HepG2 (cell line): ENCODE measurements at regions not wholly inside any gene's neighbourhood (a gene's known extent, or its start where the extent isn't known, plus 50 kb on each side); places are given as distances from the start of the nearest gene placed in this dataset.

ENCODE experiments used
- ATAC-seq: fragments of 200-7000 bp; cut with Tn5 transposase; 3 replicates; pipeline ENCODE4 v1.9.1; 2020; ENCODE audit warnings: mild to moderate bottlenecking, moderate library complexity
- BruUV-seq: library from RNA; stranded (reverse); fragments of 400-500 nt; replicated peaks from 2 replicates; lab custom pipeline; 2021; lab: Mats Ljungman, UMichigan
- CTCF ChIA-PET: fragments of 300-600 bp; formaldehyde crosslinking; extraction: SDS; loops from one replicate; lab custom pipeline; 2021; ENCODE audit warnings: low total read pairs, inconsistent platforms, low intra/inter-chr PET ratio; lab: Yijun Ruan, JAX
- POLR2A ChIA-PET: fragments of 350-600 bp; sonication (Branson Sonifier 250); formaldehyde crosslinking; loops from one replicate; lab custom pipeline; 2020; ENCODE audit warnings: antibody characterized with exemption, inconsistent platforms; lab: Yijun Ruan, JAX
- DNase-seq: peaks from one replicate; pipeline ENCODE4 v3.0.0-alpha.2; 2015; ENCODE audit warnings: low spot score
- FAIRE-seq: peaks from 3 replicates; lab custom pipeline; 2011; peaks lifted over from hg19 to GRCh38; lab: Jason Lieb, UNC
- H2AFZ ChIP-seq: one replicate; pipeline ENCODE4 v1.6.1; 2011; ENCODE audit warnings: low read length, inconsistent platforms
- H3K27ac ChIP-seq: fragments of 300-600 bp; 3 replicates; pipeline ENCODE4 v1.8.0; 2011; ENCODE audit warnings: mixed run types, mild to moderate bottlenecking, mixed read lengths, low read length, inconsistent platforms; ENCODE audit not compliant: insufficient read depth; ENCODE audit errors: extremely low read length
- H3K27me3 ChIP-seq, 2 experiments: fragments of 200-600 bp in 1 of 2; 2 replicates in 1 of 2; 3 replicates in 1 of 2; pipeline versions ENCODE4 v1.6.0 to v1.8.0; 2011; ENCODE audit warnings: low read length in 2 of 2, mild to moderate bottlenecking in 2 of 2, moderate library complexity in 2 of 2, inconsistent platforms in 1 of 2; ENCODE audit not compliant: insufficient read depth in 2 of 2, control insufficient read depth in 1 of 2
- H3K36me3 ChIP-seq, 2 experiments: fragments of 200-600 bp in 1 of 2; replicated peaks in 1 of 2; 2 replicates in 1 of 2; 3 replicates in 1 of 2; pipeline versions ENCODE4 v1.5.1 to v1.8.0; 2011; ENCODE audit warnings: low read length in 2 of 2, inconsistent platforms in 1 of 2; ENCODE audit not compliant: insufficient read depth in 2 of 2, control insufficient read depth in 1 of 2
- H3K4me1 ChIP-seq: 2 replicates; pipeline ENCODE4 v1.5.1; 2012; ENCODE audit warnings: low read length, inconsistent platforms; ENCODE audit not compliant: insufficient read depth
- H3K4me2 ChIP-seq: 2 replicates; pipeline ENCODE4 v1.6.0; 2011; ENCODE audit warnings: low read depth, low read length, inconsistent platforms
- H3K4me3 ChIP-seq, 3 experiments: fragments of 200-600 bp in 1 of 3; sonication (generic), shearing (Covaris generic) in 1 of 3; replicated peaks in 1 of 3; 2 replicates each; pipeline ENCODE4 v1.5.1; 2011 to 2016; ENCODE audit warnings: low read length in 3 of 3, inconsistent platforms in 2 of 3, low read depth in 2 of 3, mild to moderate bottlenecking in 2 of 3, control low read depth in 1 of 3, mixed read lengths in 1 of 3; ENCODE audit not compliant: insufficient read depth in 1 of 3
- H3K79me2 ChIP-seq: one replicate; pipeline ENCODE4 v1.6.1; 2011; ENCODE audit warnings: low read length, inconsistent platforms; ENCODE audit not compliant: insufficient read depth
- H3K9ac ChIP-seq: 2 replicates; pipeline ENCODE4 v1.6.0; 2011; ENCODE audit warnings: mild to moderate bottlenecking, low read depth, low read length, inconsistent platforms; ENCODE audit not compliant: insufficient read depth
- H3K9me3 ChIP-seq: 2 replicates; pipeline ENCODE4 v1.5.1; 2012; ENCODE audit warnings: mild to moderate bottlenecking, low read length
- H4K20me1 ChIP-seq: 2 replicates; pipeline ENCODE4 v1.6.0; 2011; ENCODE audit warnings: inconsistent platforms, mild to moderate bottlenecking, low read length, moderate library complexity; ENCODE audit not compliant: insufficient read depth
- AHR ChIP-seq: IDR thresholded peaks from 2 replicates; pipeline ENCODE4 v1.6.1; 2018; ENCODE audit warnings: missing genetic modification reagents, missing compliant biosample characterization
- DNMT3B ChIP-seq: conservative IDR thresholded peaks from 2 replicates; pipeline ENCODE4 v1.6.1; 2016; ENCODE audit warnings: missing biosample characterization, control low read depth
- ELF1 ChIP-seq: sonication (generic); formaldehyde crosslinking; IDR thresholded peaks from 2 replicates; pipeline ENCODE4 v1.4.0; 2020; ENCODE audit warnings: missing genetic modification reagents
- PHF5A ChIP-seq: IDR thresholded peaks from one replicate; pipeline ENCODE4 v1.6.1; 2018; ENCODE audit warnings: low read depth, missing genetic modification reagents; ENCODE audit not compliant: unreplicated experiment
- RFXAP ChIP-seq: sonication (generic); formaldehyde crosslinking; IDR thresholded peaks from 2 replicates; pipeline ENCODE4 v1.4.0; 2020; ENCODE audit warnings: missing genetic modification reagents, borderline replicate concordance
- RORA ChIP-seq: sonication (generic); formaldehyde crosslinking; IDR thresholded peaks from 2 replicates; pipeline ENCODE4 v1.5.0; 2020; ENCODE audit warnings: mild to moderate bottlenecking, missing genetic modification reagents, moderate library complexity
- SP5 ChIP-seq: IDR thresholded peaks from 2 replicates; pipeline ENCODE4 v1.6.1; 2016; ENCODE audit warnings: low read depth, borderline replicate concordance
- THAP11 ChIP-seq: IDR thresholded peaks from 2 replicates; pipeline ENCODE4 v1.6.1; 2016; ENCODE audit warnings: missing biosample characterization, missing genetic modification reagents
- ZFYVE20 ChIP-seq: sonication (generic); formaldehyde crosslinking; IDR thresholded peaks from 2 replicates; pipeline ENCODE4 v1.8.0; 2023; ENCODE audit warnings: low read depth, mild to moderate bottlenecking, moderate library complexity, missing genetic modification reagents, borderline replicate concordance
- ZNF564 ChIP-seq: sonication (generic); formaldehyde crosslinking; IDR thresholded peaks from 2 replicates; pipeline ENCODE4 v1.8.1; 2023; ENCODE audit warnings: mild to moderate bottlenecking, missing genetic modification reagents
- ZNF567 ChIP-seq: sonication (generic); formaldehyde crosslinking; IDR thresholded peaks from 2 replicates; pipeline ENCODE4 v1.8.1; 2023; ENCODE audit warnings: mild to moderate bottlenecking, missing genetic modification reagents, borderline replicate concordance
- ZSCAN29 ChIP-seq: sonication (generic); formaldehyde crosslinking; conservative IDR thresholded peaks from 2 replicates; pipeline ENCODE4 v1.4.0; 2020; ENCODE audit warnings: mild to moderate bottlenecking, missing genetic modification reagents
- WGBS: methylation state at CpG from one replicate; pipeline ENCODE4 v1.1.6; 2017; ENCODE audit warnings: low lambda C conversion rate; 5-methylcytosine and 5-hydroxymethylcytosine counted together
- in situ Hi-C: cut with HindIII; loops from 2 replicates; pipeline ENCODE4 v1.10.0; 2017; ENCODE audit warnings: low pct_unique_long_range_greater_than_20kb; ENCODE audit not compliant: extremely low pct_ligation_motif_present
- intact Hi-C: fragments of 100-400 bp; cut with micrococcal nuclease; formaldehyde crosslinking; loops from one replicate; pipeline ENCODE4 v1.10.0; 2022; ENCODE audit not compliant: unreplicated experiment
- TF ChIP-seq, protein P1 (sequence below): sonication (generic); formaldehyde crosslinking; IDR thresholded peaks from 2 replicates; pipeline ENCODE4 v1.8.0; 2022; ENCODE audit warnings: missing genetic modification reagents, low read depth, mild to moderate bottlenecking, borderline replicate concordance
- TF ChIP-seq, protein P2 (sequence below): sonication (generic); formaldehyde crosslinking; IDR thresholded peaks from 2 replicates; pipeline ENCODE4 v1.4.0; 2020; ENCODE audit warnings: mild to moderate bottlenecking, missing genetic modification reagents
- TF ChIP-seq, protein P3 (sequence below): sonication (generic); formaldehyde crosslinking; IDR thresholded peaks from 2 replicates; pipeline ENCODE4 v1.9.0; 2021; ENCODE audit warnings: missing genetic modification reagents, borderline replicate concordance
- TF ChIP-seq, protein P4 (sequence below): sonication (generic); IDR thresholded peaks from 2 replicates; pipeline ENCODE4 v1.6.1; 2016; ENCODE audit warnings: low read depth, borderline replicate concordance

DNA sequence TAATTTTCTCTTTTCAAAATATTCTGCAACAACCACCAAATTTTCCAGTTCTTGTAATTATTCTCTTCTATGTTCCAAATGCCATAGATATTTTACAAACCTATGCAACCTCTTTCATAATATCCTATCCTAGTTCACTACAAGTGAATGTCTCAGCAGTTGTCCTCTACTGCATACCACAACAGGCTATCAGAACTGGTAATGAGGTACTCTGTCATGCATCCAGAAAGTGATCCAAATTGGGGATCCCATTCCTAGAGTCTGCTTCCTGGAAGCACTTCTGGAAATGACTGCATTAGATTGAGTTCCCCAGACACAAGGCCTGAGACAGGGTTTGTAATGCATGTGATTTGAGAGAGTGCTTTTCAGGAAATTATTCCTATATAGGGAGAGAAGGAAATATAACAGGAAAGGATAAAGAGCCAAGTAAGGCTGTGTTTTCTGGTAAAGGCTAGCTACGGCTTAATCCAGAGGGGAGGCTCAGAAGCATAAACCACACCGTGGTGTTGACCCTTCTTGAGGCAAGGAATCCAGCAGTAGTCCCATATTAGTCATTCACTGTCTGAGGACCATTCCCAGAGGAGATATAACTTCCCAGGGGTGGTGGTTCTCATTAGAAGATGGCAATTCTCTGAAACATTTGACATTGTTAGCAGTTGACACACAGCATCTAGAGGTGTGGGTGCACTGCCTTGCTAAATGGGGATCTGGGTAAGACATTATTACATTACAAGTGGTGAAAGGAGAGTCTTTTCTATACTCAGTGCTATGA lies 80.3 kb upstream of the FST start (continued):
- no peak for TF ChIP-seq ZNF567
- TF ChIP-seq, protein P1, sequence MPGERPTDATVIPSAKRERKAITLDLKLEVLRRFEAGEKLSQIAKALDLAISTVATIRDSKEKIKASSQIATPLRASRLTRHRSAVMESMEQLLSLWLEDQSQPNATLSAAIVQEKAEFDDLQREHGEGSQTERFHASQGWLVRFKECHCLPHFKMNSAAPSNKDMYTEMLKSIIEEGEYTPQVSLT (CRISPR knock-in tag): no peak
- TF ChIP-seq PHF5A: no peak
- no peak for TF ChIP-seq ELF1 (CRISPR knock-in tag)

DNA sequence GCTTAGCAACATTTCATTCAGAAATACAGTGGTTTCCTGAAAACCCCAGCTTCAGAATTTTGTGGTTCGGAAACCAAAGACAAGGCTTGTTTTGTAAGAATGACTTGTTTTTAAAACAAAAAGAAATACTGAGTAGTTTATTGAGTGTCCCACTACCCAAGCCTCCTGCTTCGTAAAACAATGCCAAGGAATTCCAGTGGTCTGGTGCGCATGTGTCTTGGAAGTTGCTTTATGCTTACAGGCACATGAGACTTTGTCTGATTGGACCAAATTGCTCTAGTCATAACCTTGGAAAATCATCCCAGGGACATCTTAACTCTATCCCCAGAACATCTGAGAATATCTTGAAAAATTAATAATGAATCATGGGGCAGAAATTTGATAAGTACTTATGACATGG lies 77.1 kb upstream of the FST start:
- H3K79me2 ChIP-seq: no peaks in the 10 kb centered on the region
- H3K4me1 ChIP-seq: no peaks in the 10 kb centered on the region
- no peak for FAIRE-seq
- no peak overlapping the region for H2AFZ ChIP-seq
- no peak for ATAC-seq
- no peaks in the 10 kb centered on the region for H4K20me1 ChIP-seq
- H3K9ac ChIP-seq: no peak overlapping the region
- 66% methylated on average over 3 of the region's 3 CpGs for WGBS
- no peak overlapping the region for H3K4me2 ChIP-seq
- DNase-seq: no peak
- no peak overlapping the region for H3K4me3 ChIP-seq
- POLR2A ChIA-PET: no interaction called here
- in situ Hi-C loops (no loop called here), intact Hi-C loops (no loop called here)
- BruUV-seq: no TSS peak
- no peaks in the 10 kb centered on the region for H3K27me3 ChIP-seq
- no peak overlapping the region for H3K27ac ChIP-seq
- H3K36me3 ChIP-seq: no peaks in the 10 kb centered on the region
- CTCF ChIA-PET: no interaction called here
- H3K9me3 ChIP-seq: no peaks in the 10 kb centered on the region
- TF ChIP-seq RFXAP (CRISPR knock-in tag): no peak
- no peak for TF ChIP-seq ZFYVE20 (CRISPR knock-in tag)
- no peak for TF ChIP-seq ZNF564 (CRISPR knock-in tag)
- no peak for TF ChIP-seq ZSCAN29
- TF ChIP-seq DNMT3B (CRISPR knock-in tag): no peak
- no peak for TF ChIP-seq THAP11 (CRISPR knock-in tag)
- TF ChIP-seq, protein P2, sequence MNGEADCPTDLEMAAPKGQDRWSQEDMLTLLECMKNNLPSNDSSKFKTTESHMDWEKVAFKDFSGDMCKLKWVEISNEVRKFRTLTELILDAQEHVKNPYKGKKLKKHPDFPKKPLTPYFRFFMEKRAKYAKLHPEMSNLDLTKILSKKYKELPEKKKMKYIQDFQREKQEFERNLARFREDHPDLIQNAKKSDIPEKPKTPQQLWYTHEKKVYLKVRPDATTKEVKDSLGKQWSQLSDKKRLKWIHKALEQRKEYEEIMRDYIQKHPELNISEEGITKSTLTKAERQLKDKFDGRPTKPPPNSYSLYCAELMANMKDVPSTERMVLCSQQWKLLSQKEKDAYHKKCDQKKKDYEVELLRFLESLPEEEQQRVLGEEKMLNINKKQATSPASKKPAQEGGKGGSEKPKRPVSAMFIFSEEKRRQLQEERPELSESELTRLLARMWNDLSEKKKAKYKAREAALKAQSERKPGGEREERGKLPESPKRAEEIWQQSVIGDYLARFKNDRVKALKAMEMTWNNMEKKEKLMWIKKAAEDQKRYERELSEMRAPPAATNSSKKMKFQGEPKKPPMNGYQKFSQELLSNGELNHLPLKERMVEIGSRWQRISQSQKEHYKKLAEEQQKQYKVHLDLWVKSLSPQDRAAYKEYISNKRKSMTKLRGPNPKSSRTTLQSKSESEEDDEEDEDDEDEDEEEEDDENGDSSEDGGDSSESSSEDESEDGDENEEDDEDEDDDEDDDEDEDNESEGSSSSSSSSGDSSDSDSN (CRISPR knock-in tag): no peak
- TF ChIP-seq SP5 (CRISPR knock-in tag): no peak
- TF ChIP-seq, protein P3, sequence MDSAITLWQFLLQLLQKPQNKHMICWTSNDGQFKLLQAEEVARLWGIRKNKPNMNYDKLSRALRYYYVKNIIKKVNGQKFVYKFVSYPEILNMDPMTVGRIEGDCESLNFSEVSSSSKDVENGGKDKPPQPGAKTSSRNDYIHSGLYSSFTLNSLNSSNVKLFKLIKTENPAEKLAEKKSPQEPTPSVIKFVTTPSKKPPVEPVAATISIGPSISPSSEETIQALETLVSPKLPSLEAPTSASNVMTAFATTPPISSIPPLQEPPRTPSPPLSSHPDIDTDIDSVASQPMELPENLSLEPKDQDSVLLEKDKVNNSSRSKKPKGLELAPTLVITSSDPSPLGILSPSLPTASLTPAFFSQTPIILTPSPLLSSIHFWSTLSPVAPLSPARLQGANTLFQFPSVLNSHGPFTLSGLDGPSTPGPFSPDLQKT: no peak
- no peak for TF ChIP-seq RORA (CRISPR knock-in tag)
- TF ChIP-seq, protein P4, sequence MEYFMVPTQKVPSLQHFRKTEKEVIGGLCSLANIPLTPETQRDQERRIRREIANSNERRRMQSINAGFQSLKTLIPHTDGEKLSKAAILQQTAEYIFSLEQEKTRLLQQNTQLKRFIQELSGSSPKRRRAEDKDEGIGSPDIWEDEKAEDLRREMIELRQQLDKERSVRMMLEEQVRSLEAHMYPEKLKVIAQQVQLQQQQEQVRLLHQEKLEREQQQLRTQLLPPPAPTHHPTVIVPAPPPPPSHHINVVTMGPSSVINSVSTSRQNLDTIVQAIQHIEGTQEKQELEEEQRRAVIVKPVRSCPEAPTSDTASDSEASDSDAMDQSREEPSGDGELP: no peak
- no peak for TF ChIP-seq AHR (CRISPR knock-in tag)
